K562 (cell line): ENCODE measurements at regions not wholly inside any gene's neighbourhood (a gene's known extent, or its start where the extent isn't known, plus 50 kb on each side); places are given as distances from the start of the nearest gene placed in this dataset.

Source experiments
- ATAC-seq: fragments of 200-7000 bp; cut with Tn5 transposase; 3 replicates; pipeline ENCODE4 v1.9.1; 2020; ENCODE audit warnings: moderate library complexity
- BruUV-seq: library from RNA; stranded (reverse); fragments of 400-500 nt; replicated peaks from 2 replicates; lab custom pipeline; 2021; lab: Mats Ljungman, UMichigan
- CTCF ChIA-PET: fragments of 300-600 bp; formaldehyde crosslinking; extraction: SDS; loops from one replicate; lab custom pipeline; 2021; ENCODE audit warnings: low intra/inter-chr PET ratio; lab: Yijun Ruan, JAX
- POLR2A ChIA-PET: fragments of 300-600, 350-650 bp; sonication (Branson Sonifier 250); formaldehyde crosslinking; extraction: SDS; loops from one replicate; lab custom pipeline; 2021; ENCODE audit warnings: antibody characterized with exemption, inconsistent platforms; lab: Yijun Ruan, JAX
- DNase-seq, 4 experiments: peaks; one replicate each; pipeline versions ENCODE4 v3.0.0 to v3.0.0-alpha.2; 2011 to 2018; ENCODE audit warnings: low spot score in 3 of 4, mixed read lengths in 3 of 4; ENCODE audit errors: extremely low read depth in 1 of 4
- FAIRE-seq: peaks from 2 replicates; lab custom pipeline; 2011; peaks lifted over from hg19 to GRCh38; lab: Jason Lieb, UNC
- H2AFZ ChIP-seq: 2 replicates; pipeline ENCODE4 v1.6.0; 2011; ENCODE audit warnings: low read depth, low read length, control low read depth, inconsistent platforms
- H3K27ac ChIP-seq: fragments of 200-600 bp; 3 replicates; pipeline ENCODE4 v1.8.0; 2011; ENCODE audit warnings: low read depth, mild to moderate bottlenecking, control low read depth, inconsistent platforms, low read length, moderate library complexity, mixed read lengths; ENCODE audit errors: extremely low read depth
- H3K27me3 ChIP-seq, 2 experiments: fragments of 300-600 bp in 1 of 2; 2 replicates in 1 of 2; 3 replicates in 1 of 2; pipeline versions ENCODE4 v1.6.0 to v1.8.0; 2011; ENCODE audit warnings: inconsistent platforms in 2 of 2, low read length in 2 of 2, mild to moderate bottlenecking in 1 of 2, mixed read lengths in 1 of 2, moderate library complexity in 1 of 2; ENCODE audit not compliant: control insufficient read depth in 2 of 2, insufficient read depth in 2 of 2
- H3K36me3 ChIP-seq: fragments of 300-600 bp; 3 replicates; pipeline ENCODE4 v1.8.0; 2011; ENCODE audit warnings: mild to moderate bottlenecking, low read length, inconsistent platforms; ENCODE audit not compliant: control insufficient read depth, insufficient read depth
- H3K4me1 ChIP-seq, 2 experiments: fragments of 200-600 bp in 1 of 2; replicated peaks in 1 of 2; 2 replicates in 1 of 2; 3 replicates in 1 of 2; pipeline versions ENCODE4 v1.5.1 to v1.8.0; 2011; ENCODE audit warnings: inconsistent platforms in 2 of 2, low read length in 2 of 2, mild to moderate bottlenecking in 1 of 2, mixed read lengths in 1 of 2, moderate library complexity in 1 of 2; ENCODE audit not compliant: control insufficient read depth in 2 of 2, insufficient read depth in 2 of 2
- H3K4me2 ChIP-seq: 2 replicates; pipeline ENCODE4 v1.6.1; 2011; ENCODE audit warnings: low read length, control low read depth, inconsistent platforms, mixed read lengths; ENCODE audit not compliant: insufficient read depth
- H3K4me3 ChIP-seq: fragments of 200-600 bp; sonication (generic), shearing (Covaris generic); 2 replicates; pipeline ENCODE4 v1.5.1; 2016; ENCODE audit warnings: control low read depth, inconsistent platforms
- H3K79me2 ChIP-seq: fragments of 200-600 bp; 3 replicates; pipeline ENCODE4 v1.8.0; 2011; ENCODE audit warnings: low read length, inconsistent platforms; ENCODE audit not compliant: control insufficient read depth, insufficient read depth
- H3K9ac ChIP-seq, 2 experiments: 2 replicates each; pipeline versions ENCODE4 v1.6.0 to v1.6.1; 2011; ENCODE audit warnings: low read depth in 2 of 2, low read length in 2 of 2, control low read depth in 1 of 2, inconsistent platforms in 1 of 2, mild to moderate bottlenecking in 1 of 2, mixed read lengths in 1 of 2; ENCODE audit not compliant: insufficient read depth in 1 of 2
- H3K9me1 ChIP-seq: one replicate; pipeline ENCODE4 v1.6.0; 2011; ENCODE audit warnings: inconsistent platforms, mild to moderate bottlenecking, low read length, moderate library complexity; ENCODE audit not compliant: control insufficient read depth, insufficient read depth
- H3K9me3 ChIP-seq: replicated peaks from 2 replicates; pipeline ENCODE4 v1.5.1; 2011; ENCODE audit warnings: low read depth, low read length, inconsistent platforms; ENCODE audit not compliant: control insufficient read depth, insufficient read depth
- H4K20me1 ChIP-seq: replicated peaks from 2 replicates; pipeline ENCODE4 v1.6.1; 2011; ENCODE audit warnings: low read length, inconsistent platforms, mixed read lengths; ENCODE audit not compliant: control insufficient read depth, insufficient read depth
- ARID3A ChIP-seq: IDR thresholded peaks from 2 replicates; pipeline ENCODE4 v1.6.1; 2012; ENCODE audit warnings: low read depth, low read length, improper control_type of control experiment, borderline replicate concordance
- BRF1 ChIP-seq: IDR thresholded peaks from 3 replicates; pipeline ENCODE4 v1.6.1; 2011; ENCODE audit warnings: borderline replicate concordance, mild to moderate bottlenecking; ENCODE audit not compliant: insufficient read length; ENCODE audit errors: extremely low read depth
- DPF2 ChIP-seq: fragments of 450-650 bp; IDR thresholded peaks from 2 replicates; pipeline ENCODE4 v1.6.1; 2016
- ETV5 ChIP-seq: sonication (generic); formaldehyde crosslinking; IDR thresholded peaks from 2 replicates; pipeline ENCODE4 v1.4.0; 2020; ENCODE audit warnings: low read depth, mild to moderate bottlenecking, missing genetic modification reagents
- FOXJ2 ChIP-seq: fragments of 200-800 bp; sonication (Bioruptor generic); IDR thresholded peaks from 2 replicates; pipeline ENCODE4 v1.6.1; 2016; ENCODE audit warnings: missing genetic modification characterization, missing compliant biosample characterization
- HDAC8 ChIP-seq: fragments of 450-650 bp; IDR thresholded peaks from 2 replicates; pipeline ENCODE4 v1.6.1; 2016; ENCODE audit warnings: mild to moderate bottlenecking, missing genetic modification characterization, moderate library complexity, missing compliant biosample characterization
- HDGF ChIP-seq: fragments of 450-650 bp; IDR thresholded peaks from 2 replicates; pipeline ENCODE4 v1.6.1; 2016
- LARP7 ChIP-seq: fragments of 450-650 bp; IDR thresholded peaks from 2 replicates; pipeline ENCODE4 v1.6.1; 2016
- LEF1 ChIP-seq: fragments of 450-650 bp; IDR thresholded peaks from 2 replicates; pipeline ENCODE4 v1.6.1; 2016; ENCODE audit warnings: mild to moderate bottlenecking
- MYC ChIP-seq, 2 experiments: fragments of 250-450 bp in 1 of 2; sonication (Bioruptor Pico) in 1 of 2; IDR thresholded peaks; 2 replicates each; pipeline versions ENCODE4 v1.5.1 to v1.6.1; 2012 to 2021; ENCODE audit warnings: low read depth in 2 of 2, borderline replicate concordance in 1 of 2, improper control_type of control experiment in 1 of 2, low read length in 1 of 2, mild to moderate bottlenecking in 1 of 2, moderate library complexity in 1 of 2
- NELFE ChIP-seq: IDR thresholded peaks from 2 replicates; pipeline ENCODE4 v1.6.1; 2011; ENCODE audit warnings: mild to moderate bottlenecking; ENCODE audit not compliant: insufficient read depth, insufficient read length
- NR2C2 ChIP-seq, 2 experiments: fragments of 200-800 bp in 1 of 2; sonication (Bioruptor generic) in 1 of 2; sonication (generic) in 1 of 2; formaldehyde crosslinking in 1 of 2; IDR thresholded peaks; 2 replicates each; pipeline versions ENCODE4 v1.6.1 to v1.8.0; 2016 to 2022; ENCODE audit warnings: mild to moderate bottlenecking in 1 of 2, missing compliant biosample characterization in 1 of 2, missing genetic modification characterization in 1 of 2, missing genetic modification reagents in 1 of 2
- NR3C1 ChIP-seq: sonication (generic); formaldehyde crosslinking; IDR thresholded peaks from 2 replicates; pipeline ENCODE4 v1.8.1; 2022; ENCODE audit warnings: missing genetic modification reagents
- POLR2AphosphoS5 ChIP-seq: IDR thresholded peaks from 2 replicates; pipeline ENCODE4 v1.6.1; 2011; ENCODE audit warnings: mild to moderate bottlenecking, low read depth, low read length, moderate library complexity; ENCODE audit not compliant: control insufficient read depth, insufficient read depth
- SUPT5H ChIP-seq: fragments of 450-650 bp; IDR thresholded peaks from 2 replicates; pipeline ENCODE4 v1.6.1; 2016
- XRCC4 ChIP-seq: IDR thresholded peaks from one replicate; pipeline ENCODE4 v1.6.1; 2011; ENCODE audit not compliant: insufficient read depth, insufficient read length; ENCODE audit errors: extremely low read depth
- ZBTB17 ChIP-seq: fragments of 450-650 bp; formaldehyde crosslinking; IDR thresholded peaks from 2 replicates; pipeline ENCODE4 v1.4.0; 2020; ENCODE audit warnings: mild to moderate bottlenecking
- ZBTB2 ChIP-seq: fragments of 450-650 bp; IDR thresholded peaks from 2 replicates; pipeline ENCODE4 v1.6.1; 2016; ENCODE audit warnings: antibody characterized with exemption
- ZKSCAN1 ChIP-seq: fragments of 150-350 bp; IDR thresholded peaks from 2 replicates; pipeline ENCODE4 v1.6.1; 2016; ENCODE audit warnings: low read depth, low read length
- ZNF140 ChIP-seq: fragments of 250-450 bp; sonication (Bioruptor Pico); IDR thresholded peaks from 2 replicates; pipeline ENCODE4 v1.8.0; 2021; ENCODE audit warnings: moderate library complexity, mild to moderate bottlenecking, inconsistent platforms
- ZNF197 ChIP-seq: fragments of 200-800 bp; sonication (Bioruptor generic); IDR thresholded peaks from 2 replicates; pipeline ENCODE4 v1.6.1; 2016; ENCODE audit warnings: low read depth, missing genetic modification characterization, missing compliant biosample characterization
- ZNF586 ChIP-seq: fragments of 450-650 bp; formaldehyde crosslinking; conservative IDR thresholded peaks from 2 replicates; pipeline ENCODE4 v1.4.0; 2020; ENCODE audit warnings: mild to moderate bottlenecking, moderate library complexity
- ZNF707 ChIP-seq: fragments of 250-450 bp; sonication (Bioruptor Pico); conservative IDR thresholded peaks from 2 replicates; pipeline ENCODE4 v1.8.0; 2022; ENCODE audit warnings: inconsistent platforms, mild to moderate bottlenecking, moderate library complexity
- WGBS: fragments of 100-300 bp; shearing (Covaris generic); methylation state at CpG from one replicate; pipeline ENCODE4 v1.1.6; 2016; ENCODE audit warnings: low coverage, mixed read lengths; ENCODE audit not compliant: insufficient coverage; ENCODE audit errors: missing lambda C conversion rate; 5-methylcytosine and 5-hydroxymethylcytosine counted together
- in situ Hi-C: fragments of 300-500 bp; cut with MboI; formaldehyde crosslinking; loops from 4 replicates; pipeline ENCODE4 v1.15.0; 2018; ENCODE audit warnings: inconsistent platforms, mixed read lengths
- intact Hi-C: fragments of 100-400 bp; cut with micrococcal nuclease; formaldehyde crosslinking; loops from 2 replicates; pipeline ENCODE4 v1.14.2; 2022

- TF ChIP-seq FOXJ2 (no peak), ETV5 (CRISPR knock-in tag) (no peak), BRF1 (no peak), ZNF140 (no peak), LEF1 (no peak), ZNF586 (CRISPR knock-in tag) (no peak)
Measured at GRCh38 chr2:54024576-54024975, 53.8 kb upstream of the PSME4 start (continued).

GRCh38 chr2:54021702-54022101 lies 50.9 kb upstream of the PSME4 start:
- intact Hi-C loops (no loop called here), in situ Hi-C loops (no loop called here)
- ATAC-seq (no peak), FAIRE-seq (no peak), DNase-seq (no peak)
- no peaks in the 10 kb centered on the region for H4K20me1 ChIP-seq
- H3K9me1 ChIP-seq, result no peaks in the 10 kb centered on the region
- no peaks in the 10 kb centered on the region for H3K79me2 ChIP-seq
- no peak overlapping the region for H3K27ac ChIP-seq
- H3K27me3 ChIP-seq, result no peaks in the 10 kb centered on the region
- no peak overlapping the region for H2AFZ ChIP-seq
- 38% methylated on average over 3 of the region's 3 CpGs for WGBS
- ChIA-PET POLR2A (no interaction called here), CTCF (no interaction called here)
- H3K4me3 ChIP-seq, result no peak overlapping the region
- no peak overlapping the region for H3K9ac ChIP-seq
- H3K36me3 ChIP-seq, result no peaks in the 10 kb centered on the region
- H3K9me3 ChIP-seq, result peaks cover 7% of the 10 kb centered on the region
- no peak overlapping the region for H3K4me2 ChIP-seq
- BruUV-seq, result no TSS peak
- no peaks in the 10 kb centered on the region for H3K4me1 ChIP-seq
- TF ChIP-seq NELFE, result no peak
- TF ChIP-seq ZKSCAN1, result no peak
- TF ChIP-seq LARP7, result no peak
- no peak for TF ChIP-seq HDGF
- no peak for TF ChIP-seq NR3C1 (CRISPR knock-in tag)
- no peak for TF ChIP-seq DPF2
- no peak for TF ChIP-seq NR2C2 (CRISPR knock-in tag; IDR thresholded peaks at IDR 0.05)
- no peak for TF ChIP-seq NR2C2 (tag; IDR thresholded peaks at IDR 0.05)
- TF ChIP-seq ARID3A, result no peak
- TF ChIP-seq XRCC4, result no peak
- TF ChIP-seq ZNF707, result no peak
- no peak for TF ChIP-seq SUPT5H
- TF ChIP-seq MYC (IDR thresholded peaks at IDR 0.05; ENCODE audit: low read depth, low read length), result no peak
- TF ChIP-seq MYC (CRISPR knock-in tag; IDR thresholded peaks at IDR 0.05; ENCODE audit: borderline replicate concordance, low read depth), result no peak
- no peak for TF ChIP-seq HDAC8 (tag)
- TF ChIP-seq POLR2AphosphoS5, result no peak
- TF ChIP-seq ZNF197, result no peak
- no peak for TF ChIP-seq ZBTB17
- no peak for TF ChIP-seq ZBTB2
